Liver (tissue), 8 donors: ENCODE measurements at regions not wholly inside any gene's neighbourhood (a gene's known extent, or its start where the extent isn't known, plus 50 kb on each side); places are given as distances from the start of the nearest gene placed in this dataset.

ENCODE experiments used
- DNase-seq: peaks from one replicate; pipeline ENCODE4 v3.0.0-alpha.2; 2017; ENCODE audit warnings: low spot score
- H3K27ac ChIP-seq, 2 donors: one replicate each; pipeline ENCODE4 v1.7.0; 2013; ENCODE audit warnings: inconsistent platforms in 2 of 2, low read length in 2 of 2, control low read depth in 1 of 2, low read depth in 1 of 2, mild to moderate bottlenecking in 1 of 2
- H3K27me3 ChIP-seq, 4 donors: one replicate each; pipeline versions ENCODE4 v1.6.1 to v1.7.0; 2013; ENCODE audit warnings: low read length in 3 of 4, inconsistent platforms in 1 of 4, mild to moderate bottlenecking in 1 of 4, moderate library complexity in 1 of 4; ENCODE audit not compliant: control insufficient read depth in 4 of 4, insufficient read depth in 4 of 4
- H3K36me3 ChIP-seq, 4 donors: one replicate each; pipeline versions ENCODE4 v1.6.1 to v1.7.0; 2013; ENCODE audit warnings: low read length in 3 of 4, mild to moderate bottlenecking in 3 of 4, low read depth in 1 of 4, moderate library complexity in 1 of 4; ENCODE audit not compliant: control insufficient read depth in 4 of 4, insufficient read depth in 3 of 4
- H3K4me1 ChIP-seq, 4 donors: one replicate each; pipeline versions ENCODE4 v1.6.1 to v1.7.0; 2013; ENCODE audit warnings: low read length in 3 of 4, mild to moderate bottlenecking in 3 of 4, moderate library complexity in 1 of 4; ENCODE audit not compliant: control insufficient read depth in 4 of 4, insufficient read depth in 4 of 4
- H3K4me3 ChIP-seq, 3 donors: one replicate each; pipeline versions ENCODE4 v1.6.1 to v1.7.0; 2013; ENCODE audit warnings: low read length in 3 of 3, control low read depth in 1 of 3, low read depth in 1 of 3, mild to moderate bottlenecking in 1 of 3
- H3K9ac ChIP-seq, 2 donors: one replicate each; pipeline ENCODE4 v1.7.0; 2013; ENCODE audit warnings: low read length in 2 of 2, mild to moderate bottlenecking in 2 of 2, moderate library complexity in 2 of 2, control low read depth in 1 of 2, low read depth in 1 of 2
- H3K9me3 ChIP-seq, 4 donors: one replicate each; pipeline versions ENCODE4 v1.6.1 to v1.7.0; 2013; ENCODE audit warnings: low read length in 3 of 4; ENCODE audit not compliant: control insufficient read depth in 4 of 4
- EGR1 ChIP-seq, 2 donors: IDR thresholded peaks; 2 replicates each; pipeline ENCODE4 v1.6.1; 2016 to 2018; ENCODE audit warnings: antibody characterized with exemption in 2 of 2, low read depth in 2 of 2
- FOXA1 ChIP-seq: IDR thresholded peaks from 2 replicates; pipeline ENCODE4 v1.6.1; 2016; ENCODE audit warnings: antibody characterized with exemption
- FOXA2 ChIP-seq: IDR thresholded peaks from 2 replicates; pipeline ENCODE4 v1.6.1; 2016; ENCODE audit warnings: antibody characterized with exemption
- GABPA ChIP-seq, 2 donors: IDR thresholded peaks in 1 of 2; conservative IDR thresholded peaks in 1 of 2; 2 replicates each; pipeline ENCODE4 v1.6.1; 2016; ENCODE audit warnings: antibody characterized with exemption in 2 of 2, mild to moderate bottlenecking in 1 of 2, moderate library complexity in 1 of 2
- HNF4A ChIP-seq, 2 donors: conservative IDR thresholded peaks; 2 replicates each; pipeline ENCODE4 v1.6.1; 2016; ENCODE audit warnings: antibody characterized with exemption in 2 of 2, mild to moderate bottlenecking in 2 of 2
- HNF4G ChIP-seq: IDR thresholded peaks from 2 replicates; pipeline ENCODE4 v1.6.1; 2016; ENCODE audit warnings: antibody characterized with exemption
- JUND ChIP-seq, 2 donors: IDR thresholded peaks; 2 replicates each; pipeline ENCODE4 v1.6.1; 2016; ENCODE audit warnings: antibody characterized with exemption in 2 of 2
- NR2F2 ChIP-seq: IDR thresholded peaks from 2 replicates; pipeline ENCODE4 v1.6.1; 2016; ENCODE audit warnings: antibody characterized with exemption
- RAD21 ChIP-seq, 2 donors: IDR thresholded peaks; 2 replicates each; pipeline ENCODE4 v1.6.1; 2016; ENCODE audit warnings: antibody characterized with exemption in 2 of 2, mild to moderate bottlenecking in 2 of 2
- RXRA ChIP-seq, 2 donors: IDR thresholded peaks; 2 replicates each; pipeline ENCODE4 v1.6.1; 2017 to 2018; ENCODE audit warnings: antibody characterized with exemption in 2 of 2, mild to moderate bottlenecking in 1 of 2
- SP1 ChIP-seq: IDR thresholded peaks from 2 replicates; pipeline ENCODE4 v1.6.1; 2018; ENCODE audit warnings: antibody characterized with exemption, mild to moderate bottlenecking
- YY1 ChIP-seq: IDR thresholded peaks from 2 replicates; pipeline ENCODE4 v1.6.1; 2016; ENCODE audit warnings: antibody characterized with exemption, mild to moderate bottlenecking
- WGBS: extraction: QIAGEN DNeasy Blood & Tissue Kit; methylation state at CpG from one replicate; pipeline ENCODE4 v1.1.7; 2013; 5-methylcytosine and 5-hydroxymethylcytosine counted together
- TF ChIP-seq, protein P1 (sequence below): IDR thresholded peaks from 2 replicates; pipeline ENCODE4 v1.6.1; 2016; ENCODE audit warnings: antibody characterized with exemption
- TF ChIP-seq, protein P2 (sequence below): IDR thresholded peaks from 2 replicates; pipeline ENCODE4 v1.6.1; 2016; ENCODE audit warnings: antibody characterized with exemption
- TF ChIP-seq, protein P3 (sequence below): fragments of 150-350 bp; IDR thresholded peaks from 2 replicates; pipeline ENCODE4 v1.5.1; 2017; ENCODE audit warnings: improper control_type of control experiment, low read depth, low read length; ENCODE audit not compliant: missing input control
- TF ChIP-seq, protein P4 (sequence below): IDR thresholded peaks from 2 replicates; pipeline ENCODE4 v1.6.1; 2016; ENCODE audit warnings: antibody characterized with exemption, mild to moderate bottlenecking
- TF ChIP-seq, protein P5 (sequence below): IDR thresholded peaks from 2 replicates; pipeline ENCODE4 v1.6.1; 2016; ENCODE audit warnings: antibody characterized with exemption
- donor health status: healthy.
- donor health status: healthy.
- donor health status: healthy.
- donor health status: healthy.
- donor health status: healthy.

DNA sequence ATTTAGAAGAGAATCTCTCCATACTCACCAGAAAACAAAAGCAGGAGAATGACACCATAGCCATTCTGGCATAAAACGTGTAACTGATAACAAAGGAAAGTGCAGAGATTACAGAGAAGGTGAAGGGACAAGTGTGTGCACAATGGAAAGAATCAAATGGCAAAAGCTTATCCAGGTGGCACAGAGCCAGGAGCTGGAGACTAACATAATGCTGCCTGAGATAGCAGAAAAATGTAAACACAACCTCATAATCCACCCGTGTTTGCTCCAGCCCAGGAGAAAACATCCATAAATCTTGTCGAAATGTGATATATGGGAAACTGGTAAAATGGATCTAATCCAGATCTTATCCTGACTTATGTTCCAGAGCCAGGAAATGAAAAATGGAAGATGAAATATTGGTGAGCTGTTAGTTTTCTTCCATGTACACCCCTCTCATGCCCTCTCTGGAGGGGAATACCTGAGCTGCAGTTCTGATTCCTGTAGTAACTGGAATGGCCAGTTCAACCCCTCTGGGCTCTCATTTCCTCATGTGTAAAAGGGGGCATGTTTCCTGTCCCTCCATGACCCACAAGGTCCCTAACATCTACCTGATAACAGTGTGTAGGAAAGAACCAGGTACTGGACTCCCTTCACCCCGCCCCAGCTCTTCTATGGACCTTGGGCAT lies 212.3 kb upstream of the DAPK1 start:
- TF ChIP-seq, protein P1, sequence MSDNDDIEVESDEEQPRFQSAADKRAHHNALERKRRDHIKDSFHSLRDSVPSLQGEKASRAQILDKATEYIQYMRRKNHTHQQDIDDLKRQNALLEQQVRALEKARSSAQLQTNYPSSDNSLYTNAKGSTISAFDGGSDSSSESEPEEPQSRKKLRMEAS, result no peak
- TF ChIP-seq SP1 (no peak), GABPA (IDR thresholded peaks at IDR 0.05 in 1 of 2, conservative IDR thresholded peaks at IDR 0.05 in 1 of 2) (no peak), FOXA2 (no peak), HNF4G (no peak), HNF4A (conservative IDR thresholded peaks at IDR 0.05) (no peak), JUND (IDR thresholded peaks at IDR 0.05) (no peak), RXRA (IDR thresholded peaks at IDR 0.05) (no peak), FOXA1 (no peak), RAD21 (IDR thresholded peaks at IDR 0.05) (peak in 1 of 2 donors; percentile 4), YY1 (no peak), EGR1 (IDR thresholded peaks at IDR 0.05; ENCODE audit: low read depth in 2 of 2) (no peak), NR2F2 (peak; percentile 62)
- TF ChIP-seq, protein P2, sequence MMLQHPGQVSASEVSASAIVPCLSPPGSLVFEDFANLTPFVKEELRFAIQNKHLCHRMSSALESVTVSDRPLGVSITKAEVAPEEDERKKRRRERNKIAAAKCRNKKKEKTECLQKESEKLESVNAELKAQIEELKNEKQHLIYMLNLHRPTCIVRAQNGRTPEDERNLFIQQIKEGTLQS, result no peak
- TF ChIP-seq, protein P3, sequence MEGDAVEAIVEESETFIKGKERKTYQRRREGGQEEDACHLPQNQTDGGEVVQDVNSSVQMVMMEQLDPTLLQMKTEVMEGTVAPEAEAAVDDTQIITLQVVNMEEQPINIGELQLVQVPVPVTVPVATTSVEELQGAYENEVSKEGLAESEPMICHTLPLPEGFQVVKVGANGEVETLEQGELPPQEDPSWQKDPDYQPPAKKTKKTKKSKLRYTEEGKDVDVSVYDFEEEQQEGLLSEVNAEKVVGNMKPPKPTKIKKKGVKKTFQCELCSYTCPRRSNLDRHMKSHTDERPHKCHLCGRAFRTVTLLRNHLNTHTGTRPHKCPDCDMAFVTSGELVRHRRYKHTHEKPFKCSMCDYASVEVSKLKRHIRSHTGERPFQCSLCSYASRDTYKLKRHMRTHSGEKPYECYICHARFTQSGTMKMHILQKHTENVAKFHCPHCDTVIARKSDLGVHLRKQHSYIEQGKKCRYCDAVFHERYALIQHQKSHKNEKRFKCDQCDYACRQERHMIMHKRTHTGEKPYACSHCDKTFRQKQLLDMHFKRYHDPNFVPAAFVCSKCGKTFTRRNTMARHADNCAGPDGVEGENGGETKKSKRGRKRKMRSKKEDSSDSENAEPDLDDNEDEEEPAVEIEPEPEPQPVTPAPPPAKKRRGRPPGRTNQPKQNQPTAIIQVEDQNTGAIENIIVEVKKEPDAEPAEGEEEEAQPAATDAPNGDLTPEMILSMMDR, result no peak
- TF ChIP-seq, protein P4, sequence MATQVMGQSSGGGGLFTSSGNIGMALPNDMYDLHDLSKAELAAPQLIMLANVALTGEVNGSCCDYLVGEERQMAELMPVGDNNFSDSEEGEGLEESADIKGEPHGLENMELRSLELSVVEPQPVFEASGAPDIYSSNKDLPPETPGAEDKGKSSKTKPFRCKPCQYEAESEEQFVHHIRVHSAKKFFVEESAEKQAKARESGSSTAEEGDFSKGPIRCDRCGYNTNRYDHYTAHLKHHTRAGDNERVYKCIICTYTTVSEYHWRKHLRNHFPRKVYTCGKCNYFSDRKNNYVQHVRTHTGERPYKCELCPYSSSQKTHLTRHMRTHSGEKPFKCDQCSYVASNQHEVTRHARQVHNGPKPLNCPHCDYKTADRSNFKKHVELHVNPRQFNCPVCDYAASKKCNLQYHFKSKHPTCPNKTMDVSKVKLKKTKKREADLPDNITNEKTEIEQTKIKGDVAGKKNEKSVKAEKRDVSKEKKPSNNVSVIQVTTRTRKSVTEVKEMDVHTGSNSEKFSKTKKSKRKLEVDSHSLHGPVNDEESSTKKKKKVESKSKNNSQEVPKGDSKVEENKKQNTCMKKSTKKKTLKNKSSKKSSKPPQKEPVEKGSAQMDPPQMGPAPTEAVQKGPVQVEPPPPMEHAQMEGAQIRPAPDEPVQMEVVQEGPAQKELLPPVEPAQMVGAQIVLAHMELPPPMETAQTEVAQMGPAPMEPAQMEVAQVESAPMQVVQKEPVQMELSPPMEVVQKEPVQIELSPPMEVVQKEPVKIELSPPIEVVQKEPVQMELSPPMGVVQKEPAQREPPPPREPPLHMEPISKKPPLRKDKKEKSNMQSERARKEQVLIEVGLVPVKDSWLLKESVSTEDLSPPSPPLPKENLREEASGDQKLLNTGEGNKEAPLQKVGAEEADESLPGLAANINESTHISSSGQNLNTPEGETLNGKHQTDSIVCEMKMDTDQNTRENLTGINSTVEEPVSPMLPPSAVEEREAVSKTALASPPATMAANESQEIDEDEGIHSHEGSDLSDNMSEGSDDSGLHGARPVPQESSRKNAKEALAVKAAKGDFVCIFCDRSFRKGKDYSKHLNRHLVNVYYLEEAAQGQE, result no peak
- TF ChIP-seq, protein P5, sequence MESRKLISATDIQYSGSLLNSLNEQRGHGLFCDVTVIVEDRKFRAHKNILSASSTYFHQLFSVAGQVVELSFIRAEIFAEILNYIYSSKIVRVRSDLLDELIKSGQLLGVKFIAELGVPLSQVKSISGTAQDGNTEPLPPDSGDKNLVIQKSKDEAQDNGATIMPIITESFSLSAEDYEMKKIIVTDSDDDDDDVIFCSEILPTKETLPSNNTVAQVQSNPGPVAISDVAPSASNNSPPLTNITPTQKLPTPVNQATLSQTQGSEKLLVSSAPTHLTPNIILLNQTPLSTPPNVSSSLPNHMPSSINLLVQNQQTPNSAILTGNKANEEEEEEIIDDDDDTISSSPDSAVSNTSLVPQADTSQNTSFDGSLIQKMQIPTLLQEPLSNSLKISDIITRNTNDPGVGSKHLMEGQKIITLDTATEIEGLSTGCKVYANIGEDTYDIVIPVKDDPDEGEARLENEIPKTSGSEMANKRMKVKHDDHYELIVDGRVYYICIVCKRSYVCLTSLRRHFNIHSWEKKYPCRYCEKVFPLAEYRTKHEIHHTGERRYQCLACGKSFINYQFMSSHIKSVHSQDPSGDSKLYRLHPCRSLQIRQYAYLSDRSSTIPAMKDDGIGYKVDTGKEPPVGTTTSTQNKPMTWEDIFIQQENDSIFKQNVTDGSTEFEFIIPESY, result no peak
- Histone ChIP-seq H3K9ac (no peak overlapping the region), H3K9me3 (no peaks in the 10 kb centered on the region), H3K36me3 (no peaks in the 10 kb centered on the region), H3K4me3 (no peak overlapping the region), H3K27me3 (peaks cover 0 to 8% (median 1%) of the 10 kb centered on the region in 4 donors), H3K4me1 (no peaks in the 10 kb centered on the region), H3K27ac (no peak overlapping the region)
- WGBS, result 39% methylated on average over 4 of the region's 4 CpGs
- no peak for DNase-seq
